Panc1 (cell line): ENCODE measurements at regions not wholly inside any gene's neighbourhood (a gene's known extent, or its start where the extent isn't known, plus 50 kb on each side); places are given as distances from the start of the nearest gene placed in this dataset.

ENCODE experiments used
- ATAC-seq: fragments of 200-7000 bp; cut with Tn5 transposase; 2 replicates; pipeline ENCODE4 v1.9.1; 2020; ENCODE audit warnings: mild to moderate bottlenecking, moderate library complexity
- BruUV-seq: library from RNA; stranded (reverse); fragments of 400-500 nt; replicated peaks from 2 replicates; lab custom pipeline; 2021; lab: Mats Ljungman, UMichigan
- CTCF ChIA-PET: fragments of 300-600 bp; sonication (Branson Sonifier 250); formaldehyde crosslinking; loops from one replicate; lab custom pipeline; 2022; ENCODE audit warnings: antibody characterized with exemption; lab: Charles Lee
- POLR2A ChIA-PET: fragments of 300-600 bp; sonication (Branson Sonifier 250); formaldehyde crosslinking; loops from one replicate; lab custom pipeline; 2022; ENCODE audit warnings: antibody characterized with exemption; lab: Charles Lee
- DNase-seq: peaks from one replicate; pipeline ENCODE4 v3.0.0-alpha.2; 2010; ENCODE audit warnings: low read depth, low spot score
- H3K27ac ChIP-seq: 2 replicates; pipeline ENCODE4 v1.5.1; 2011; ENCODE audit warnings: mild to moderate bottlenecking, low read length, inconsistent platforms
- H3K27me3 ChIP-seq: fragments of 200-500 bp; sonication (Bioruptor generic); 2 replicates; pipeline ENCODE4 v1.6.0; 2014; ENCODE audit warnings: low read length, inconsistent platforms; ENCODE audit not compliant: control insufficient read depth, insufficient read depth
- H3K36me3 ChIP-seq: fragments of 200-500 bp; sonication (Bioruptor generic); 2 replicates; pipeline ENCODE4 v1.5.1; 2014; ENCODE audit warnings: inconsistent platforms, mild to moderate bottlenecking, low read length, moderate library complexity; ENCODE audit not compliant: control insufficient read depth, insufficient read depth
- H3K4me1 ChIP-seq: 2 replicates; pipeline ENCODE4 v1.5.1; 2011; ENCODE audit warnings: inconsistent platforms, mild to moderate bottlenecking, low read length, moderate library complexity; ENCODE audit not compliant: control insufficient read depth, insufficient read depth
- H3K4me3 ChIP-seq, 2 experiments: 2 replicates each; pipeline ENCODE4 v1.5.1; 2011 to 2012; ENCODE audit warnings: low read depth in 2 of 2, low read length in 2 of 2, mild to moderate bottlenecking in 2 of 2, inconsistent platforms in 1 of 2, moderate library complexity in 1 of 2
- H3K9me3 ChIP-seq: fragments of 200-500 bp; sonication (Bioruptor generic); 2 replicates; pipeline ENCODE4 v1.5.1; 2014; ENCODE audit warnings: low read depth, mild to moderate bottlenecking, inconsistent platforms, low read length, moderate library complexity; ENCODE audit not compliant: control insufficient read depth, insufficient read depth
- POLR2AphosphoS5 ChIP-seq: IDR thresholded peaks from 2 replicates; pipeline ENCODE4 v1.6.1; 2012; ENCODE audit warnings: mild to moderate bottlenecking, low read depth, low read length, moderate library complexity
- REST ChIP-seq, 2 experiments: IDR thresholded peaks; 2 replicates each; pipeline ENCODE4 v1.6.1; 2011 to 2012; ENCODE audit warnings: low read depth in 2 of 2, control low read depth in 1 of 2, low read length in 1 of 2, mild to moderate bottlenecking in 1 of 2, moderate library complexity in 1 of 2; ENCODE audit not compliant: insufficient read depth in 1 of 2
- SIN3A ChIP-seq: IDR thresholded peaks from 2 replicates; pipeline ENCODE4 v1.6.1; 2012; ENCODE audit warnings: low read depth, mild to moderate bottlenecking, low read length, moderate library complexity, borderline replicate concordance; ENCODE audit not compliant: insufficient read depth
- TCF7L2 ChIP-seq: IDR thresholded peaks from 2 replicates; pipeline ENCODE4 v1.6.1; 2011; ENCODE audit warnings: mild to moderate bottlenecking, low read depth, low read length, inconsistent platforms
- in situ Hi-C: cut with HindIII; loops from 2 replicates; pipeline ENCODE4 v1.10.0; 2016; ENCODE audit warnings: low sequenced_read_pairs, low pct_unique_long_range_greater_than_20kb
- intact Hi-C: fragments of 100-400 bp; cut with micrococcal nuclease; formaldehyde crosslinking; loops from one replicate; pipeline ENCODE4 v1.10.0; 2022; ENCODE audit not compliant: unreplicated experiment
- TF ChIP-seq, protein P1 (sequence below): fragments of 450-650 bp; IDR thresholded peaks from 2 replicates; pipeline ENCODE4 v1.5.1; 2017; ENCODE audit warnings: mild to moderate bottlenecking

DNA sequence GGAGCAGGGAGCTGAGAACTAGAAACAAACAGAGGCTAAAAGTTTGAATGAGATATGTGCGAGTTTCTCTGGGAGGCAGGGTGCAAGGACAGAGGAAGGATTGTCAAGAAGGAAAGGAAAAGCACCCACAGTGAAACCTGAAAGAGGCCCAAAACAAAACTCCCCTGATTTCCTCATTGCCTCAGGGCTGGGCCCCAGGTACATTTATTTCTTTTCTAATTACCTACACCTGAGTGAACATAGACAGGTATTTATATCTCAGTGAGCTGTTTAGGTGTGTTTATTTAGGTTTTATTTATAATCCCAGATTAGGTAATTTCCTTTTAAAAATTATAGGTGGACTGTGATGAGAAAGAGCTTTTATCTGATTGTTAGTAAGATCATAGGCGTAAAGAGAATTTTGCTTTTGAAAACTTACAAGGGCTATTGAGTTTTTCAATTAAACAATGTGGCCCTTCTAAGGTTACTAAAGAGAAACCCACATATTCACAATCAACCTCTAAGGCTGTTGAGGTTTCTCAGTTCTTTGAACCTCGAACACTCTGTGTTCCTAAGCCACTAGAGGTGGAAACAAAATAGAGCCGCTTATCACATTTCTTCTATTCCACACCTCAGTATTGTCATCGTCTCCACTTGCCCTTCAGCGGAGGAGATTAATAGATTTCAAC lies 344.8 kb downstream of the ZNF608 start:
- Histone ChIP-seq H3K4me3 (no peak overlapping the region), H3K36me3 (no peaks in the 10 kb centered on the region), H3K4me1 (no peaks in the 10 kb centered on the region), H3K27me3 (no peaks in the 10 kb centered on the region), H3K9me3 (no peaks in the 10 kb centered on the region), H3K27ac (peak overlapping the region; percentile 30; the same call in 1 of the 2 replicates)
- intact Hi-C loops: no loop called here
- DNase-seq (no peak), ATAC-seq (no peak)
- no TSS peak for BruUV-seq
- CTCF ChIA-PET: interaction anchor here (0.6 kb wide), 1 partner anchor 778 kb away, joined by 3 read pairs; no protein-coding TSS in a partner anchor
- TF ChIP-seq REST (IDR thresholded peaks at IDR 0.05; ENCODE audit: insufficient read depth in 1 of 2, low read depth in 2 of 2, low read length in 1 of 2) (no peak), SIN3A (no peak), TCF7L2 (no peak), POLR2AphosphoS5 (no peak)
- TF ChIP-seq, protein P1, sequence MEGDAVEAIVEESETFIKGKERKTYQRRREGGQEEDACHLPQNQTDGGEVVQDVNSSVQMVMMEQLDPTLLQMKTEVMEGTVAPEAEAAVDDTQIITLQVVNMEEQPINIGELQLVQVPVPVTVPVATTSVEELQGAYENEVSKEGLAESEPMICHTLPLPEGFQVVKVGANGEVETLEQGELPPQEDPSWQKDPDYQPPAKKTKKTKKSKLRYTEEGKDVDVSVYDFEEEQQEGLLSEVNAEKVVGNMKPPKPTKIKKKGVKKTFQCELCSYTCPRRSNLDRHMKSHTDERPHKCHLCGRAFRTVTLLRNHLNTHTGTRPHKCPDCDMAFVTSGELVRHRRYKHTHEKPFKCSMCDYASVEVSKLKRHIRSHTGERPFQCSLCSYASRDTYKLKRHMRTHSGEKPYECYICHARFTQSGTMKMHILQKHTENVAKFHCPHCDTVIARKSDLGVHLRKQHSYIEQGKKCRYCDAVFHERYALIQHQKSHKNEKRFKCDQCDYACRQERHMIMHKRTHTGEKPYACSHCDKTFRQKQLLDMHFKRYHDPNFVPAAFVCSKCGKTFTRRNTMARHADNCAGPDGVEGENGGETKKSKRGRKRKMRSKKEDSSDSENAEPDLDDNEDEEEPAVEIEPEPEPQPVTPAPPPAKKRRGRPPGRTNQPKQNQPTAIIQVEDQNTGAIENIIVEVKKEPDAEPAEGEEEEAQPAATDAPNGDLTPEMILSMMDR: no peak
- in situ Hi-C loops: no loop called here
- POLR2A ChIA-PET: no interaction called here

GRCh38 chr5:124399426-124399961 lies 346.9 kb downstream of the ZNF608 start:
- in situ Hi-C loops (no loop called here), intact Hi-C loops (no loop called here)
- CTCF ChIA-PET: no interaction called here
- Histone ChIP-seq H3K27ac (no peak overlapping the region), H3K4me3 (no peak overlapping the region), H3K36me3 (no peaks in the 10 kb centered on the region), H3K27me3 (no peaks in the 10 kb centered on the region), H3K9me3 (no peaks in the 10 kb centered on the region), H3K4me1 (no peaks in the 10 kb centered on the region)
- no peak for DNase-seq
- POLR2A ChIA-PET: no interaction called here
- ATAC-seq: no peak
- BruUV-seq: no TSS peak
- TF ChIP-seq, protein P1: no peak
- TF ChIP-seq POLR2AphosphoS5 (no peak), TCF7L2 (no peak), REST (IDR thresholded peaks at IDR 0.05; ENCODE audit: insufficient read depth in 1 of 2, low read depth in 2 of 2, low read length in 1 of 2) (no peak), SIN3A (no peak)
